Activated CD8-positive, alpha-beta memory T cell treated with anti-CD3 and anti-CD28 coated beads, Interleukin-2, amount 50 U/mL, for 48 hours (primary cell): ENCODE measurements at regions not wholly inside any gene's neighbourhood (a gene's known extent, or its start where the extent isn't known, plus 50 kb on each side); places are given as distances from the start of the nearest gene placed in this dataset.

ENCODE experiments used
- DNase-seq: peaks from one replicate; pipeline ENCODE4 v3.0.0-alpha.2; 2020

DNA sequence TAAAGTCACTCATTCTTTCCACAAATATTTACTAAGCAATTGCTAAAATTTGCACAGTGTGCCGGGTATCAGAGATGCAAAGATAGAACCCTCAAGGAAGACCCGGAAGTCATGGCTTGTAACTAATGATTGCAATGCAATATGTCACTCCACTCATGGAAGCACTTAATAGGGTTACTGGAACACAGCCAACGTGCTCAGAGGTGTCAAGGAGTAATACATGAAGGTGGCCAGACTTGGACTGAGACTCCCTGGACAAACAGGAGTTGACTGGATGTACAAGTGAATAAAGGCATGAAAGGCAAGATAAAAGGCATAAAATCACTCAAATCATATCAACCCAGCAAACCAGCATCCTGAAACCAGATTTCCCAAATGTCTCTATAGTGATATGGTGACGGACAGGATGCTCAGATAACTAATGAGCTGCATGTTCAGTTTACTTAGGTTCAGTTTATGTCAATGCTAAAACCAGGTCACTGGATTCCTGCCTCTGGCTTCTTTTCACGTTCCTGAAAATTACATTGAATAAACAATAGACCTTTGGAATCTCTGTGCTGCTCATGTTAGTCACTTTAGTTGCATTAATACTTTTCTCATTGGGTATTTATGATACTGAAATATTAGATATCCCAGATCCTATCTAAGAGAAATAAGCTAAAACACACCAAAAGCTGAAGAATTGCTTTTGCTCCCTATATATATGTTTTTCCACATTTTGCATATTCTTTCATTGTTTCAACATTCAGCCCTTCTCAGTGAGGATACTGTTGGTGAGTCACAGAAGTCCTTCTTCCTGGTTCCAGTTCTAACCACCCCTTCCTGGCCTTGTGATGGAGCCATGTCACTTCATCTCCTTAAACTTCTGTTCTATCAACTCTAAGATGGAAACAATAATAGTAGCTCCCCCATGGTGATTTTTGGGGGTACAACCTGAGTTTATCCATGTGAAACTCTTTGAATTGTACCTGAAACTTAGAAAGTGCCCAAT is 688.9 kb upstream of the ID2 start:
- no peak for DNase-seq

DNA sequence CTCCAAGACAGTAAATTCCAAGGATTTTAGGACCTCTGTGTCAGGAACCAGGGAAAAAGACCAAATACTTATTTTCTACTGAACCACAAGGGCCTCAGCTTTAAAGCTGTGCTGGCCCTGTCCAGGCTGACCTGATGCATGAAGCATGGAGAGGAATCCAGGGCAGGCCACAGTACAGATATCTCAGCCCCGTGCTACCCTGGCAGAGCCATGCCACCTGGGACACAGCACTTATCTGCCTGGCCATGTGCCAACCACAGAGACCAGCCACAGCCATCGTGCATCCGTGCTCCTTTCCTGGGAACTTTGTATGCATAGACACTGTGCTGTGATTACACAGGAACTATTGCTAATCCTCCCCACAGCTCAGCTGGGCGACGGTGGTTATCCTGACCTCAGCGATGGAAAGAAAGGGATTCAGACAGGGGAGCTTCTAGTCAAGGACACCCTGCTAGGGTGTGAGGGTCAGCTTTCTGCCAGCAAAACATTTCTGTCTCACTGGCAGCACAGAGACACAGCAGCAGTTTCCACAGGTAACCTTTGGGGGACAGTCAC is 687.4 kb upstream of the ID2 start:
- no peak for DNase-seq

DNA sequence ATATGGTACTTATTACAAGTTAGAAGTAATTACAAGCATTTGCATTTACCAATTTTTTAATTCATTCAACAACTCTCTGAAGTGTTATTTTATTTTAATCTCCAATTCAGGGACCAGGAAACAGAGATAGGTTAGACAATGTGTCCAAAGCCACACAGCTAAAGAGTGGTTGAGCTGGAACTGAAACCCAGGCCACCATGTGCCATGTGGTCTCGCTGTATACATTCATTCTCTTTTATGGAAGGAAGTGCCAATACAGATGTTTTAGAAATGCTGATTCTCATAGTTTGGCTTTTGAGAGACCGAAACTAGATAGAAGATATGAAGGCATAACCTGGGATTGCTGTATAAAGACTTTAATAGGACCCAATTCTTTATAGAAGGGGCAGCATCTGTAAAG is 684.6 kb upstream of the ID2 start:
- no peak for DNase-seq

DNA sequence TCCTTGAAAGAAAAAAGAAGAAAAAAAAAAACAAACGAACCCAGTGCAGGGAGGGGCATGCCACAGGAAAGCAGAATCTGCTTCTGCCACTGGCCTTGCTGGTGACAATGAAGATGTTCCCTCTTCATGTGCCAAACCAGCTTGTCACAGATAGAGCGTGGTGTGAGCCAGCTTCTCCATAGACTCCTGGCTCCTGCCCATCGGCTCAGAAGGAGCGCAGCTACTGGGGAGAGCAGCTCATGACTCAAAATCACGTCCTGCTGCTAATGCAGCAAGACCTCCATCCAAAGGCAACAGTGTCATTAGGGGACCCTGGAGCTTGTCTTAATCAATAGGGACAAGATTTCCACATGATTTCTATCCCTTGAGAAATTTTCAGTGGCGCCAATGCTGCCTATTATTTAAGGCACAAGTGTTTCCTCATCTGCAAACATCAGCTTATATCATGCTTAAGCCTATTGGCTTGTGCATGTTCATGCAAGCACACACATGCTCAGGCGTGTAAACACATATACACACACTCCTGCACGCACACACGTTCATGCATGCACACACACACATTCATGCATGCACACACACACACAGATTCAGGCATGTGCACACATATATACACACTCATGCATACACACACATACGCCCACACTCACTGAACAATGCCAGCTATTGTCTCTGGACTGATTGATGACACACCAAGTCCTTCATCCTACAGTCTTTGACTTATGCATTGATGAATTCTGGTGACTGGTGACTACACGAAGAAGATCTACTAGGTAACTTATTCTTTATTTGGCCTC is 682.0 kb upstream of the ID2 start:
- DNase-seq: no peak

GRCh38 chr2:8000870-8001269 is 681.0 kb upstream of the ID2 start:
- no peak for DNase-seq

DNA sequence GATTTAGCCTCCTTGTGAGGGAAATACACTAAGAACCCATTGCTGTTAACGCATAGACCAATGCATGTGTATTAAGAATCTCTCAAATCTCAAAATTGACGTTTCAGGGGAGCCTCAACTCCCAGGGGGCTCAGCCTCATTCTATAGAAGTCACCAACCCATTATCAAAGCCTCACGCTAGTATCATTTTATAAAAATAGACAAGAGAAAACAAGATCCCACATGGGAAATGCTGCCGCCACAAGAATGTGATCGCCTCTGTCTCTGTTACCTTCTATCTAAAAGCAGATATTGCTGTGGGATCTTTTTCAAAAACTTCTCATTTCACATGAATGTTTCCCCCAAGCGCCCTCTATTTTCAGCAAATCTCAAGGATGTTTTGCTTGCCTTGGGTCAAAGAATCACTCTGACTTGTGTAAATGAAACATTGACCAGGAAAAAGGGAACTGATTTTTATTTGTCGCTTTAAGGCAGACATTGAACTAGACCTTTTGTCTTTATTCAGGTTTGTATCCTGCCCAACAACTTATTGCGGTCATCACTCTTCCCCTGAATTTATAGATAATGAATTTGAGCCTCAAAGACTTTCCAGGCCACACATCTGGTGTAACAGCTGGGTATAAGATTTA is 679.0 kb upstream of the ID2 start:
- DNase-seq: no peak

DNA sequence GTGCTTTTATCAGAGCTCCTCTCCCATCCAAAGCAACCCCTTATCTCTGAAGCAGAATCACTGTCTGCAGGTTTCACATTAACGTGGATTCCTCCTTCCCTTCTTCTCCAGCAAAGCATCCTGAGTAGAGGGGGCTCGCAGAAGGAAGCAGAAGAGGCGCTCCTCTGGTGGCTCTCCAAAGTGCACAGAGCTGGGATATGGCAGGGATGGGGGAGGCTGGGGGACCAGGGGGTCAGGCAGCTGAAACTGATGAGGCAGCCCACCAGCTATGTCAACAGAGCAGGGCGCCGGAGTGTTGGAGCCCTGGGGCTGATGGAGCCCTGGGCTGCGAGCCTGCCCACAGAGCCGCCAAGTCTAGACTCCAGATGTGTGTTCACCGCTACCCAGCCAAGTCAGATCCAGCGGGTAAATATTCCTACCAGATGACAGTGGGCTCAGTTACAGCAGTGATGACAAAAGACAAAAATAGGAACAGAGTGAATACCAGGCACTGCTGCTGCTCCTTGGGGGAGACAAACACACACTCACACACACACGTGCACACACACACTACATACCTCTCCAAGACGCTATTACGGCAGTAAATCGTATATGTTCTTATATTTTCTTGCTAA is 678.3 kb upstream of the ID2 start:
- no peak for DNase-seq

DNA sequence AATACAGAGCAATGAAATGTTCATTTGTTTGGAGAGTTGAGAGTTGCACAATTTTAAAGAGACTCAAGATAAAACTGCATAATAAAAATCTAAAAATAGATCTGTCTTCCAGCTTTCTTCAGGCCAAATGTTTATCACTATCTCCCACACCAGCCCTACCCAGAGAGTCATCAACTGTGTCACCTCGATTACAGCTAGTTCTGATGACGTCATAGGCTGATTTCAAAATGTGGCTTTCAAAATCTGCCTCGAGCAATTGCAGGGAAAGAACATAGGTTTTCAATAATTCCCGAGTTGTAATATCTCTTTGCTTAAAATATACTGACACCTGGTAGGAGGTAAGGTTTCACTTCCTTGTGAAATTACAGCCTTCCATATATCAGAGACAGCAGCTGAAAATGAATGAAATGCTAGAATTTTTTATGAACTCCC is 677.6 kb upstream of the ID2 start:
- DNase-seq: no peak

GRCh38 chr2:8006181-8006580 is 675.7 kb upstream of the ID2 start:
- DNase-seq: no peak

DNA sequence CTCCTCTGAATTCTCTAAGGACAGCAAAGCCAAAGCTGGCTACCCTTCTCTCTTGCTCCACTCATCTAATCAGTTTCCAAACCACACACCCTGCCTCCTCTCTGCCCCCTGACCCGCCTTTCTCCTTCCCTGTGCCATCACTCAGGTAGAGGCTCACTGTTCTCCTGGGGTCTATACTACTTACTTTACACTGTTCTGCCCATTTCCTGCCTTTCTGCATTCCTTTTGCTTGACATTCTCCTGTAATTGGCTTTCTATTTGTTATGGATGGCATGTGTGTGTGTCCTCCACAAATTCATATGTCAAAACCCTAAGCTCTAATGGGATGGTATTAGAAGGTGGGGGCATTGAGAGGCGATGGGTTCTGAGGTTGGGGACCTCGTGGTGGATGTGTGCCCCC is 675.2 kb upstream of the ID2 start:
- DNase-seq: no peak

GRCh38 chr2:8009010-8009597 is 672.8 kb upstream of the ID2 start:
- no peak for DNase-seq

- DNase-seq: no peak
Measured at GRCh38 chr2:8015848-8016600, 665.8 kb upstream of the ID2 start.

- no peak for DNase-seq
Measured at GRCh38 chr2:8016688-8017087, 665.2 kb upstream of the ID2 start.

- no peak for DNase-seq
Measured at GRCh38 chr2:8018956-8019355, 662.9 kb upstream of the ID2 start.

GRCh38 chr2:8019934-8020333 is 661.9 kb upstream of the ID2 start:
- DNase-seq: no peak

DNA sequence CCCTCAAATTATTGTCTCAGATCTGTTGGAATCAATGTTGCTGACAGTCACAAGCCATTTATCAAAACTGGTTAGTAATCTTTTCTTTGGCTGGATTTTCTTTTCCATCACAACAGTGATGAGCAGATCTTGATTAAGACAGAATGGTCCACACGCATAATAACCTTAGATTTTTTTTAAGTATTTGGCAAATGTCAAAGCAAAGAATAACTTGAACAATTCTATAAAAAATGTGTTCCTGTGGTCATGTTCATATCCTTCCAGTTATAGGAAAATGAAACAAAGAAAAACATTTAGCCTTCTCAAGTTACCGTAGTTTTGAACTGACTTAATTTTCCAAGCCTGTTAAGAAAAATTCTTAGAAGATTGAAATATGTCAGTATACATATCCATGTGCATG is 659.9 kb upstream of the ID2 start:
- no peak for DNase-seq

DNA sequence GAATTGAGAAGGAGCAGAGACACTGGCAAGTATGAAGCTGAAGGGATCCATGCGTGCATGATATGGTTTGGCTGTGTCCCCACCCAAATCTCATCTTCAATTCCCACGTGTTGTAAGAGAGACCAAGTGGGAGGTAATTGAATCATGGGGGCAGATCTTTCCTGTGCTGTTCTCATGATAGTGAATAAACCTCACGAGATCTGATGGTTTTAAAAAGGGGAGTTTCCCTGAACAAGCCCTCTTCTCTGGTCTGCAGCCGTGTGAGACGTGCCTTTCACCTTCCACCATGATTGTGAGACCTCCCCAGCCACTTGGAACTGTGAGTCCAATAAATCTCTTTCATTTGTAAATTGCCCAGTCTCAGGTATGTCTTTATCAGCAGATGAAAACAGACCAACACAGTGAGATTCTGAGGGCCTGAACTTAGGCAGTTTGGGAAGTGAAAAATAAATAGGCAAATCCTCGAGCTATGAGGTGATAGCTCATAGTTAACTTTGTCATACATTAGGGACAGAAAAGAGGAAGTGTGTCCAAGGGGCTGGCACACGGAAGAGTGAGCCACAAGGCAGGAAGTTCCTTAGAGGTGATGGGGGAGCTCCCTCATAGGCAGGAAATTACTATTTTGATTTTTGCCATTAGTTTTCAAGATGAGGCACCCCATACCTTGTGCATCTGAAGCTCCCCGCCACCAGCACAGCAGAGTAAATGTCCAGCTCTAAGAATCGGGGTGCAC is 658.8 kb upstream of the ID2 start:
- no peak for DNase-seq

DNA sequence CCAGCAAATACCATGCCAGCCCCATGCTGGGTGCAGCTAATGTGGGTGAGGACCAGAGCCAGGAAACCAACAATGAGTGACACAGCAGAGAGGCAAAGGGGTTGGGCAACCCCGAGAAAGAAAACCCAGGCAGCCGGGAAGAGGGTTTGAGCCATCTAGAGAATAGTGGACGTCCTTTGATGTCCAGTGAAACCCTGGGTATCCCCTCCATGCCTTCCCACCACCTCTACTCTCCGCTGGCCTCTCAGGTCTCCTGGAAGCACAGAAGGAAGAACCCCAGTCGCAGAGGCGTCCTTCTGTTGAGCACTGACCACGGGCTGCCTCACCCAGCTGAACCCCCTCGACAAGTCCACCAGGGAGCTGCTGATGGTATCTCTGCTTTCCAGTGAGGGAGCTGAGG is 657.4 kb upstream of the ID2 start:
- DNase-seq: no peak

GRCh38 chr2:8026381-8026780 is 655.5 kb upstream of the ID2 start:
- DNase-seq: no peak

DNA sequence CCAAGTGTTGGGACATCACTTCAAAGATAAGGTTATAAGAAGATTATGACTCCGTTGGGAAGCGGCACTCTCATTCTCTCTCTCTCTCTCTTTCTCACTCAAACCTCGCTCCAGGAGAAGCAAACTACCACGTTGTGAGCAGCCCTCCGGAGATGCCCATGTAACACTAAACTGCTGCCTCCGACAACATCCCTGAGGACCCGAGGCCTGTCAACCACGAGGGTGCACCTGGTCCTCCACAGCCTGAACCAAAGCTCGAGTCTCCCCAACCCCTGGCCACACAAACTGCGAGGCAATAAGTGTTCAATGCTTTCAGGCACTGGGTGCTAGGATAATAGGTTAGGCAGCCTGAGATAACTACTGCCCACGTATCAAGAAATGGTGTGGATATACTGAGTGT is 654.5 kb upstream of the ID2 start:
- no peak for DNase-seq

- no peak for DNase-seq
Measured at GRCh38 chr2:8028036-8028435, 653.8 kb upstream of the ID2 start.
